ENCODE measurements at regions not wholly inside any gene's neighbourhood (a gene's known extent, or its start where the extent isn't known, plus 50 kb on each side); places are given as distances from the start of the nearest gene placed in this dataset.

GRCh38 chr9:74125941-74126340 is 371.2 kb upstream of the RORB start:
- in situ Hi-C loops (cut with HindIII; ENCODE audit: low pct_ligation_motif_present, low sequenced_read_pairs): no loop called here
- no peak for DNase-seq
- no peaks in the 10 kb centered on the region for H3K36me3 ChIP-seq (replicated peaks)
- no peak overlapping the region for H3K4me3 ChIP-seq (ENCODE audit: low read depth, low read length)
- H3K27ac ChIP-seq: no peak overlapping the region
- TF ChIP-seq CTCF (IDR thresholded peaks at IDR 0.05; ENCODE audit: low read depth, low read length, missing control alignments): no peak
- no peaks in the 10 kb centered on the region for H3K27me3 ChIP-seq (replicated peaks)

DNA sequence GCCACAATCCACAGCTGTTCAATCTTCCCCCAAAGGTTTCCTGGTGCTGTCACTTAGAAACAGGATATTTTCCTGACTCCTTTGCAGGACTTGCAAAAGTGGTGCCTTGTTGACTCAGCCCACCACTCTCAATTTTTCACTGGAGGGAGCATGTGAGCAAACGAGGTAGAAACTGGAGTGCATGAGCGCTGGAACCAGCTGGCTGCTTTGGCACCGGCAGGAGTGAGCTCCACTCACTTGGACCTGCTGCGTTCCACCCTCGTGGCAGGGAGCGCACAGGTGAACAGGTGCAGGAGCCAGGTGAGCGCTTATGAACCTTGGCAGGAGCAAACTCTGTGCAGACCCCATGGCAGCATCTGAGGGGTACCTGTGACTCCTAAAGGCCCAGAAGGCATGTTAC is 364.1 kb upstream of the RORB start:
- Histone ChIP-seq H3K4me3 (ENCODE audit: low read depth, low read length) (no peak overlapping the region), H3K36me3 (replicated peaks) (no peaks in the 10 kb centered on the region), H3K27me3 (replicated peaks) (no peaks in the 10 kb centered on the region), H3K27ac (no peak overlapping the region)
- DNase-seq: no peak
- no peak for TF ChIP-seq CTCF (IDR thresholded peaks at IDR 0.05; ENCODE audit: low read depth, low read length, missing control alignments)
- in situ Hi-C loops (cut with HindIII; ENCODE audit: low pct_ligation_motif_present, low sequenced_read_pairs): no loop called here

DNA sequence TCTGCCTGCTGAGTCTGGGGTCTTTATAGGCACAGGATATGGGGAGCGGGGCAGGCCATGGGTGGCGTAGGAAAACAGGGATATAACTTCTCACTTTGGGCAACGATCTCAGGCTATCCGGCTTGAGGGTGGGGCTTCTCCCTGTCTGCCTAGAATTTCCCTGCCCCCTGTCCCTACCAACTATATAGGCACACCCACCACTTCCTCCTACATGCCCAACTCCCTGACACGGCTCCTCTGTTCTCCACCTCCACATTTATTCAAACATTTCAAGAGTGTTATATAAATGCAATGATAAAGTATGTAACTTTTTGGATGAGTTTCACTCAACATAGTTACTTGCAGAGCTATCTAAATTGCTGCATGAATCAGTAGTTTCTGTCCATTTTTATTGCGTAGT is 363.2 kb upstream of the RORB start:
- no peak overlapping the region for H3K27ac ChIP-seq
- in situ Hi-C loops (cut with HindIII; ENCODE audit: low pct_ligation_motif_present, low sequenced_read_pairs): no loop called here
- H3K27me3 ChIP-seq (replicated peaks): no peaks in the 10 kb centered on the region
- no peak for DNase-seq
- TF ChIP-seq CTCF (IDR thresholded peaks at IDR 0.05; ENCODE audit: low read depth, low read length, missing control alignments): no peak
- H3K36me3 ChIP-seq (replicated peaks): no peaks in the 10 kb centered on the region
- no peak overlapping the region for H3K4me3 ChIP-seq (ENCODE audit: low read depth, low read length)

DNA sequence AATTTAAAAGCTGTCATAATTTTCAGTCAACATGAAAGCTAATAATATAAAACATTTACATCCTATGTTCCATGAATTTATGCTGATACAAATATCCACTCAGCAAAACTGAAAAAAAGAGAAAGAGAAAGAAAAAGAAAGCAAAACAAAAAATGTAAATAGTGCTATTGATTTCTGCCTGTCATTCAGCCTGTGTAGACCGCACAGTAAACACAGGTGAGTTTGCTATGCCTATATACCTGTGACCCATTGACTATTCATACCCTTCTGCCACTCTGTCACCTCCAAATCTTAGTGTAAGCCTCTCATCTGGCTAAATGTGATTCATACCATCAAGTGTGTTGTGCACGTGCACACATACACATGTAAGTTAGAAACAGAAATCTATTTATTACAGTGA is 359.0 kb upstream of the RORB start:
- TF ChIP-seq CTCF (IDR thresholded peaks at IDR 0.05; ENCODE audit: low read depth, low read length, missing control alignments): no peak
- no peak for DNase-seq
- Histone ChIP-seq H3K36me3 (replicated peaks) (no peaks in the 10 kb centered on the region), H3K4me3 (ENCODE audit: low read depth, low read length) (no peak overlapping the region), H3K27me3 (replicated peaks) (no peaks in the 10 kb centered on the region), H3K27ac (no peak overlapping the region)
- in situ Hi-C loops (cut with HindIII; ENCODE audit: low pct_ligation_motif_present, low sequenced_read_pairs): no loop called here

DNA sequence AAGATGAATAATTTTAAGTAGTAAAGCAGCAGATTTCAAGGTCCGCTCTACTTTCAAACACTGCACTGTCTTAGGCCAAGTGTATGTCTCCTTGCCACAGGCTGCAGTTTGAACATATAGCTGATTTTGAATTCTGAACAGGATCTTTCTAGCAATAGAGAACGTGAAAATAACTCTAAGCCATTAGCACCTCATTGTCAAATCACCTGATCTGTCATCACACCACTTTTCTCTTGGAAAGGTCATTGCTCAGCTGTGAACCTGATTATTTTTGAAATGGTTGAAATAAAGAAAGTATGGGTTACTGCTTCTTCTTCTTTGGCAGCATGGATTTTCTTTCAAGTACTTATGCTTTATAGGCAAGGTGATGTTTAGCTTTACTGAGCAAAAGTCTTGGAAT is 357.0 kb upstream of the RORB start:
- Histone ChIP-seq H3K4me3 (ENCODE audit: low read depth, low read length) (no peak overlapping the region), H3K27ac (no peak overlapping the region), H3K36me3 (replicated peaks) (no peaks in the 10 kb centered on the region), H3K27me3 (replicated peaks) (no peaks in the 10 kb centered on the region)
- DNase-seq: no peak
- TF ChIP-seq CTCF (IDR thresholded peaks at IDR 0.05; ENCODE audit: low read depth, low read length, missing control alignments): no peak
- in situ Hi-C loops (cut with HindIII; ENCODE audit: low pct_ligation_motif_present, low sequenced_read_pairs): no loop called here

GRCh38 chr9:74147906-74148305 is 349.2 kb upstream of the RORB start:
- no peak for TF ChIP-seq CTCF (IDR thresholded peaks at IDR 0.05; ENCODE audit: low read depth, low read length, missing control alignments)
- Histone ChIP-seq H3K27me3 (replicated peaks) (no peaks in the 10 kb centered on the region), H3K36me3 (replicated peaks) (no peaks in the 10 kb centered on the region), H3K27ac (no peak overlapping the region), H3K4me3 (ENCODE audit: low read depth, low read length) (no peak overlapping the region)
- in situ Hi-C loops (cut with HindIII; ENCODE audit: low pct_ligation_motif_present, low sequenced_read_pairs): no loop called here
- no peak for DNase-seq

All from brain microvascular endothelial cell (primary cell).